Colonic mucosa (tissue), 4 donors: ENCODE measurements at regions not wholly inside any gene's neighbourhood (a gene's known extent, or its start where the extent isn't known, plus 50 kb on each side); places are given as distances from the start of the nearest gene placed in this dataset.
"Not testable (repeated sequence)": the region's sequence is repeated elsewhere in the genome, so short reads cannot be mapped to it uniquely, and the experiment has no call there.

Experiments
- DNase-seq: peaks from one replicate; pipeline ENCODE4 v3.0.0-alpha.2; 2020
- H3K27ac ChIP-seq: fragments of 200-600 bp; one replicate; pipeline ENCODE4 v1.8.0; 2021
- H3K27me3 ChIP-seq: fragments of 200-600 bp; one replicate; pipeline ENCODE4 v1.8.0; 2021
- H3K36me3 ChIP-seq: fragments of 200-600 bp; one replicate; pipeline ENCODE4 v1.8.0; 2021
- H3K4me1 ChIP-seq: fragments of 200-600 bp; one replicate; pipeline ENCODE4 v1.8.0; 2021; ENCODE audit warnings: mild to moderate bottlenecking
- H3K4me3 ChIP-seq: fragments of 200-600 bp; one replicate; pipeline ENCODE4 v1.8.0; 2021
- H3K9ac ChIP-seq, 2 donors: one replicate each; pipeline ENCODE4 v1.7.0; 2013; ENCODE audit warnings: control low read depth in 2 of 2, low read depth in 2 of 2, low read length in 2 of 2
- H3K9me3 ChIP-seq: fragments of 200-600 bp; one replicate; pipeline ENCODE4 v1.8.0; 2021
- CTCF ChIP-seq: fragments of 200-600 bp; IDR thresholded peaks from one replicate; pipeline ENCODE4 v1.8.0; 2022; ENCODE audit warnings: antibody characterized with exemption, mild to moderate bottlenecking
- intact Hi-C: fragments of 100-400 bp; cut with DNase I; formaldehyde crosslinking; loops from one replicate; pipeline ENCODE4 v1.14.1; 2022
- donor health status: healthy.
- donor health status: DM: no; HTN: no; CAD: no.
- donor health status: DM: no; HTN: no; CAD: no.

GRCh38 chr5:96113170-96113939 is 151.7 kb upstream of the ELL2 start:
- TF ChIP-seq CTCF, result no peak
- Histone ChIP-seq H3K36me3 (no peaks in the 10 kb centered on the region), H3K27ac (no peak overlapping the region), H3K27me3 (no peaks in the 10 kb centered on the region), H3K9ac (no peak overlapping the region), H3K4me1 (no peaks in the 10 kb centered on the region), H3K9me3 (no peaks in the 10 kb centered on the region), H3K4me3 (no peak overlapping the region)
- intact Hi-C loops, result no loop called here
- no peak for DNase-seq

- no peak for DNase-seq
- Histone ChIP-seq H3K4me3 (no peak overlapping the region), H3K36me3 (no peaks in the 10 kb centered on the region), H3K27ac (no peak overlapping the region), H3K27me3 (no peaks in the 10 kb centered on the region), H3K4me1 (no peaks in the 10 kb centered on the region), H3K9ac (no peak overlapping the region), H3K9me3 (no peaks in the 10 kb centered on the region)
- no peak for TF ChIP-seq CTCF
- intact Hi-C loops, result no loop called here
Observed at GRCh38 chr5:96112703-96113102, 151.1 kb upstream of the ELL2 start.

GRCh38 chr5:96112123-96112670 is 150.5 kb upstream of the ELL2 start:
- Histone ChIP-seq H3K4me3 (no peak overlapping the region), H3K9me3 (no peaks in the 10 kb centered on the region), H3K36me3 (no peaks in the 10 kb centered on the region), H3K9ac (no peak overlapping the region), H3K27me3 (no peaks in the 10 kb centered on the region), H3K4me1 (no peaks in the 10 kb centered on the region), H3K27ac (no peak overlapping the region)
- intact Hi-C loops, result no loop called here
- TF ChIP-seq CTCF, result no peak
- DNase-seq, result no peak

GRCh38 chr5:96111080-96111756 is 149.6 kb upstream of the ELL2 start:
- intact Hi-C loops, result no loop called here
- Histone ChIP-seq H3K9ac (no peak overlapping the region), H3K27ac (no peak overlapping the region)

GRCh38 chr5:96110300-96110699 is 148.6 kb upstream of the ELL2 start:
- intact Hi-C loops, result no loop called here
- Histone ChIP-seq H3K9ac (no peak overlapping the region), H3K9me3 (no peaks in the 10 kb centered on the region), H3K36me3 (no peaks in the 10 kb centered on the region), H3K4me3 (no peak overlapping the region), H3K27me3 (no peaks in the 10 kb centered on the region), H3K27ac (no peak overlapping the region), H3K4me1 (no peaks in the 10 kb centered on the region)
- TF ChIP-seq CTCF, result no peak
- no peak for DNase-seq

More at GRCh38 chr5:96111080-96111756, 149.6 kb upstream of the ELL2 start:
- TF ChIP-seq CTCF, result no peak
- no peaks in the 10 kb centered on the region for H3K4me1 ChIP-seq
- no peaks in the 10 kb centered on the region for H3K27me3 ChIP-seq
- no peak overlapping the region for H3K4me3 ChIP-seq
- no peaks in the 10 kb centered on the region for H3K36me3 ChIP-seq
- H3K9me3 ChIP-seq, result no peaks in the 10 kb centered on the region
- DNase-seq, result no peak

GRCh38 chr5:96108629-96109028 is 147.0 kb upstream of the ELL2 start:
- H3K4me3 ChIP-seq, intact Hi-C loops, H3K4me1 ChIP-seq, H3K27me3 ChIP-seq, H3K27ac ChIP-seq, DNase-seq, H3K9me3 ChIP-seq, H3K9ac ChIP-seq, H3K36me3 ChIP-seq: not testable (repeated sequence)

GRCh38 chr5:96103829-96104228 is 142.2 kb upstream of the ELL2 start:
- H3K9ac ChIP-seq, H3K36me3 ChIP-seq, DNase-seq, H3K27ac ChIP-seq, H3K27me3 ChIP-seq, intact Hi-C loops, H3K9me3 ChIP-seq, H3K4me1 ChIP-seq, H3K4me3 ChIP-seq: not testable (repeated sequence)
